ENCODE measurements at regions not wholly inside any gene's neighbourhood (a gene's known extent, or its start where the extent isn't known, plus 50 kb on each side); places are given as distances from the start of the nearest gene placed in this dataset.

DNA sequence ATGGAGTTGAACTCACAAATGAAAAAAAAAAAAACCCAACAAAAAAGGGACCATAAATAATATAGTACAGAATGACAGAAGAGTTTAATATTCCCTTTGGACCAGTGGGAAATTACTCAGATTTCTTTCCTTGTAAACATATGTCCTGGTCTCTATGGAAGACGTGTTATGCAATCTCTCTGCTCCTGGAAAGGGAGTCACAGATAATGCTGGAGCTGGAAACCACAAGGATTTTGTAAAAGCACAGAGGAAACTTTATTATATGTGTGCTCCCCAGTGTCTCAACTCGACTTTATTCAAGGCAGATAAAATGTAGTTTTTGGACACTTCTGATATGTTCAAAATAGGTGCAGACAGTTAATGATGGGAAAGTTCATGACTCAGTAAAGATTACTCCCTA lies 88.1 kb upstream of the ZFP64 start:
- Histone ChIP-seq H3K9me3 (ENCODE audit: control insufficient read depth, insufficient read depth, low read depth, low read length) (no peaks in the 10 kb centered on the region), H3K9ac (ENCODE audit: insufficient read depth, low read length) (peak overlapping the region; percentile 16), H3K79me2 (ENCODE audit: control insufficient read depth, insufficient read depth, low read length) (no peaks in the 10 kb centered on the region), H3K4me1 (ENCODE audit: control insufficient read depth, extremely low read depth, insufficient read depth, low read length) (peaks cover 2% of the 10 kb centered on the region), H2AFZ (ENCODE audit: low read length) (no peak overlapping the region), H4K20me1 (ENCODE audit: control insufficient read depth, extremely low read depth, insufficient read depth, low read length) (no peaks in the 10 kb centered on the region), H3K4me3 (replicated peaks in 1 of 4; ENCODE audit: control extremely low read depth in 1 of 4, insufficient read depth in 1 of 4, low read depth in 3 of 4, low read length in 4 of 4) (no peak overlapping the region), H3K4me2 (ENCODE audit: extremely low read depth, insufficient read depth, low read length) (no peak overlapping the region), H3K27ac (ENCODE audit: insufficient read depth, low read length) (no peak overlapping the region), H3K27me3 (ENCODE audit: control insufficient read depth, insufficient read depth, low read length) (no peaks in the 10 kb centered on the region), H3K36me3 (ENCODE audit: control insufficient read depth, insufficient read depth, low read length) (no peaks in the 10 kb centered on the region)
- peak; percentile 36 to 85 for DNase-seq (ENCODE audit: low read depth in 2 of 2)
- no peak for TF ChIP-seq EZH2 (IDR thresholded peaks at IDR 0.05; ENCODE audit: low read length, missing control alignments)
- no peak for TF ChIP-seq CTCF (conservative IDR thresholded peaks at IDR 0.05 in 1 of 2, IDR thresholded peaks at IDR 0.05 in 1 of 2; ENCODE audit: low read depth in 1 of 2, low read length in 2 of 2)

- Histone ChIP-seq H3K27ac (ENCODE audit: insufficient read depth, low read length) (no peak overlapping the region), H2AFZ (ENCODE audit: low read length) (no peak overlapping the region), H3K4me3 (replicated peaks in 1 of 4; ENCODE audit: control extremely low read depth in 1 of 4, insufficient read depth in 1 of 4, low read depth in 3 of 4, low read length in 4 of 4) (no peak overlapping the region), H4K20me1 (ENCODE audit: control insufficient read depth, extremely low read depth, insufficient read depth, low read length) (no peaks in the 10 kb centered on the region), H3K79me2 (ENCODE audit: control insufficient read depth, insufficient read depth, low read length) (no peaks in the 10 kb centered on the region), H3K4me2 (ENCODE audit: extremely low read depth, insufficient read depth, low read length) (no peak overlapping the region), H3K27me3 (ENCODE audit: control insufficient read depth, insufficient read depth, low read length) (no peaks in the 10 kb centered on the region), H3K9ac (ENCODE audit: insufficient read depth, low read length) (no peak overlapping the region), H3K4me1 (ENCODE audit: control insufficient read depth, extremely low read depth, insufficient read depth, low read length) (peaks cover 2% of the 10 kb centered on the region), H3K9me3 (ENCODE audit: control insufficient read depth, insufficient read depth, low read depth, low read length) (no peaks in the 10 kb centered on the region), H3K36me3 (ENCODE audit: control insufficient read depth, insufficient read depth, low read length) (no peaks in the 10 kb centered on the region)
- TF ChIP-seq EZH2 (IDR thresholded peaks at IDR 0.05; ENCODE audit: low read length, missing control alignments) = no peak
- no peak for TF ChIP-seq CTCF (conservative IDR thresholded peaks at IDR 0.05 in 1 of 2, IDR thresholded peaks at IDR 0.05 in 1 of 2; ENCODE audit: low read depth in 1 of 2, low read length in 2 of 2)
- peak in 1 of 2 donors; percentile 76 for DNase-seq (ENCODE audit: low read depth in 2 of 2)
Observed at GRCh38 chr20:52275181-52275691, 83.7 kb upstream of the ZFP64 start.

DNA sequence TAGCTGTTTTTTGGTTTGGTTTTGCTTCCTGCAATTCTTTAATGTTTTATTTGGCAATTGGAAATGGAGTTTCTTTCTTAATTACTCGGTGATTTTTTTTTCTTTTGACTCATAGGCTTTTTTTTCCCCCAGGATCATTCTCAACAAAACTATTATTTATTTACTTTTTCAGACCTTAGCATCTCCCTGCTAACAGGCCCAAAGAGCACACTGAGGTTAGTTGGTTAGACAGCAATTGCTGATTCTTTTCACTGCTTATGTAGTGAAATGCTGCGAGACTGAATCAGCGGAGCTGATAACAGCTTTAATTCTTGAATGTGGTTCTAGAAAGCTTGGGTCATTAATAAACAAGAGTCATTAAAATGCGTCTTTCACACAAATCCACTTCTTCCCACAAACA lies 79.1 kb upstream of the ZFP64 start:
- no peak for TF ChIP-seq CTCF (conservative IDR thresholded peaks at IDR 0.05 in 1 of 2, IDR thresholded peaks at IDR 0.05 in 1 of 2; ENCODE audit: low read depth in 1 of 2, low read length in 2 of 2)
- TF ChIP-seq EZH2 (IDR thresholded peaks at IDR 0.05; ENCODE audit: low read length, missing control alignments) = no peak
- peak in 1 of 2 donors; percentile 29 for DNase-seq (ENCODE audit: low read depth in 2 of 2)
- peaks cover 2% of the 10 kb centered on the region for H3K4me1 ChIP-seq (ENCODE audit: control insufficient read depth, extremely low read depth, insufficient read depth, low read length)
- no peak overlapping the region for H3K4me3 ChIP-seq (replicated peaks in 1 of 4; ENCODE audit: control extremely low read depth in 1 of 4, insufficient read depth in 1 of 4, low read depth in 3 of 4, low read length in 4 of 4)
- H3K27ac ChIP-seq (ENCODE audit: insufficient read depth, low read length) = no peak overlapping the region
- no peaks in the 10 kb centered on the region for H3K79me2 ChIP-seq (ENCODE audit: control insufficient read depth, insufficient read depth, low read length)
- H3K9me3 ChIP-seq (ENCODE audit: control insufficient read depth, insufficient read depth, low read depth, low read length) = no peaks in the 10 kb centered on the region
- no peak overlapping the region for H3K4me2 ChIP-seq (ENCODE audit: extremely low read depth, insufficient read depth, low read length)
- no peak overlapping the region for H3K9ac ChIP-seq (ENCODE audit: insufficient read depth, low read length)
- no peaks in the 10 kb centered on the region for H3K27me3 ChIP-seq (ENCODE audit: control insufficient read depth, insufficient read depth, low read length)
- H2AFZ ChIP-seq (ENCODE audit: low read length) = no peak overlapping the region
- H4K20me1 ChIP-seq (ENCODE audit: control insufficient read depth, extremely low read depth, insufficient read depth, low read length) = no peaks in the 10 kb centered on the region
- no peaks in the 10 kb centered on the region for H3K36me3 ChIP-seq (ENCODE audit: control insufficient read depth, insufficient read depth, low read length)
